ENCODE measurements at regions not wholly inside any gene's neighbourhood (a gene's known extent, or its start where the extent isn't known, plus 50 kb on each side); places are given as distances from the start of the nearest gene placed in this dataset.

GRCh38 chr9:38315085-38315595 is 77.4 kb upstream of the ALDH1B1 start:
- DNase-seq (ENCODE audit: low read depth in 2 of 3, low spot score in 1 of 3), result no peak

GRCh38 chr9:38313421-38313820 is 79.1 kb upstream of the ALDH1B1 start:
- no peak for DNase-seq (ENCODE audit: low read depth in 2 of 3, low spot score in 1 of 3)

GRCh38 chr9:38312406-38312805 is 80.1 kb upstream of the ALDH1B1 start:
- DNase-seq (ENCODE audit: low read depth in 2 of 3, low spot score in 1 of 3), result no peak

GRCh38 chr9:38311382-38312270 is 80.9 kb upstream of the ALDH1B1 start:
- DNase-seq (ENCODE audit: low read depth in 2 of 3, low spot score in 1 of 3), result no peak

GRCh38 chr9:38309324-38310195 is 82.9 kb upstream of the ALDH1B1 start:
- no peak for DNase-seq (ENCODE audit: low read depth in 2 of 3, low spot score in 1 of 3)

GRCh38 chr9:38308136-38308535 is 84.4 kb upstream of the ALDH1B1 start:
- no peak for DNase-seq (ENCODE audit: low read depth in 2 of 3, low spot score in 1 of 3)

GRCh38 chr9:38306899-38307298 is 85.6 kb upstream of the ALDH1B1 start:
- no peak for DNase-seq (ENCODE audit: low read depth in 2 of 3, low spot score in 1 of 3)

GRCh38 chr9:38305582-38305981 is 86.9 kb upstream of the ALDH1B1 start:
- DNase-seq (ENCODE audit: low read depth in 2 of 3, low spot score in 1 of 3), result no peak

- DNase-seq (ENCODE audit: low read depth in 2 of 3, low spot score in 1 of 3), result no peak
These were observed 91.0 kb upstream of the ALDH1B1 start for GRCh38 chr9:38301376-38302106.

GRCh38 chr9:38299856-38300255 is 92.6 kb upstream of the ALDH1B1 start:
- DNase-seq (ENCODE audit: low read depth in 2 of 3, low spot score in 1 of 3), result no peak

- DNase-seq (ENCODE audit: low read depth in 2 of 3, low spot score in 1 of 3), result no peak
These were observed 93.6 kb upstream of the ALDH1B1 start for GRCh38 chr9:38298904-38299303.

GRCh38 chr9:38298503-38298902 is 94.0 kb upstream of the ALDH1B1 start:
- DNase-seq (ENCODE audit: low read depth in 2 of 3, low spot score in 1 of 3), result no peak

GRCh38 chr9:38296807-38297206 is 95.7 kb upstream of the ALDH1B1 start:
- no peak for DNase-seq (ENCODE audit: low read depth in 2 of 3, low spot score in 1 of 3)

GRCh38 chr9:38295764-38296163 is 96.7 kb upstream of the ALDH1B1 start:
- no peak for DNase-seq (ENCODE audit: low read depth in 2 of 3, low spot score in 1 of 3)

GRCh38 chr9:38294220-38294960 is 98.1 kb upstream of the ALDH1B1 start:
- DNase-seq (ENCODE audit: low read depth in 2 of 3, low spot score in 1 of 3), result no peak

GRCh38 chr9:38293022-38293421 is 99.5 kb upstream of the ALDH1B1 start:
- no peak for DNase-seq (ENCODE audit: low read depth in 2 of 3, low spot score in 1 of 3)

GRCh38 chr9:38292480-38292879 is 100.0 kb upstream of the ALDH1B1 start:
- no peak for DNase-seq (ENCODE audit: low read depth in 2 of 3, low spot score in 1 of 3)

GRCh38 chr9:38289866-38290245 is 102.6 kb upstream of the ALDH1B1 start:
- no peak for DNase-seq (ENCODE audit: low read depth in 2 of 3, low spot score in 1 of 3)

- no peak for DNase-seq (ENCODE audit: low read depth in 2 of 3, low spot score in 1 of 3)
These were observed 103.2 kb upstream of the ALDH1B1 start for GRCh38 chr9:38289236-38289865.

- DNase-seq (ENCODE audit: low read depth in 2 of 3, low spot score in 1 of 3), result no peak
These were observed 104.0 kb upstream of the ALDH1B1 start for GRCh38 chr9:38288502-38288901.

Measured in stimulated activated CD4-positive, alpha-beta T cell treated with anti-CD3 and anti-CD28 coated beads, Interleukin-12 subunit alpha, Interleukin-12 subunit beta, amount 100 ng/mL, for 48 hours (primary cell).